Endodermal cell (in vitro differentiated cells): ENCODE measurements at regions not wholly inside any gene's neighbourhood (a gene's known extent, or its start where the extent isn't known, plus 50 kb on each side); places are given as distances from the start of the nearest gene placed in this dataset.

Experiments
- DNase-seq: peaks from one replicate; pipeline ENCODE4 v3.0.0-alpha.2; 2017
- H3K27ac ChIP-seq: 2 replicates; pipeline ENCODE4 v1.5.1; 2013; ENCODE audit warnings: mild to moderate bottlenecking, low read depth, low read length, moderate library complexity
- H3K27me3 ChIP-seq: 2 replicates; pipeline ENCODE4 v1.6.1; 2013; ENCODE audit warnings: mild to moderate bottlenecking, low read length, moderate library complexity; ENCODE audit not compliant: insufficient read depth, control insufficient read depth, poor library complexity, severe bottlenecking
- H3K36me3 ChIP-seq: 2 replicates; pipeline ENCODE4 v1.7.0; 2013; ENCODE audit warnings: mild to moderate bottlenecking, low read length, moderate library complexity; ENCODE audit not compliant: control insufficient read depth, insufficient read depth
- H3K4me1 ChIP-seq: one replicate; pipeline ENCODE4 v1.7.0; 2013; ENCODE audit warnings: low read length; ENCODE audit not compliant: control insufficient read depth, insufficient read depth
- H3K4me3 ChIP-seq: 2 replicates; pipeline ENCODE4 v1.5.1; 2013; ENCODE audit warnings: mild to moderate bottlenecking, low read length, moderate library complexity
- H3K9ac ChIP-seq: 2 replicates; pipeline ENCODE4 v1.6.1; 2013; ENCODE audit warnings: mild to moderate bottlenecking, low read length, moderate library complexity; ENCODE audit not compliant: poor library complexity, severe bottlenecking; ENCODE audit errors: extremely low read depth
- H3K9me3 ChIP-seq: 2 replicates; pipeline ENCODE4 v1.6.1; 2013; ENCODE audit warnings: mild to moderate bottlenecking, low read length, moderate library complexity; ENCODE audit not compliant: control insufficient read depth
- H3K27ac Mint-ChIP-seq: 2 replicates; pipeline ENCODE4 v1.8.0; 2020; ENCODE audit warnings: mixed read lengths
- H3K27me3 Mint-ChIP-seq: 2 replicates; pipeline ENCODE4 v1.8.0; 2021; ENCODE audit warnings: mild to moderate bottlenecking, mixed read lengths; ENCODE audit not compliant: insufficient read depth
- H3K36me3 Mint-ChIP-seq: 2 replicates; pipeline ENCODE4 v1.8.0; 2020; ENCODE audit warnings: low read depth, mixed read lengths
- H3K4me1 Mint-ChIP-seq: 2 replicates; pipeline ENCODE4 v1.8.0; 2020; ENCODE audit warnings: mixed read lengths
- H3K4me3 Mint-ChIP-seq: 2 replicates; pipeline ENCODE4 v1.8.0; 2020; ENCODE audit warnings: mild to moderate bottlenecking, moderate library complexity, mixed read lengths
- H3K9me3 Mint-ChIP-seq: 2 replicates; pipeline ENCODE4 v1.8.0; 2020; ENCODE audit warnings: mild to moderate bottlenecking, mixed read lengths
- WGBS, 2 experiments: methylation state at CpG; one replicate each; pipeline versions ENCODE4 v1.1.5 to v1.1.7; 2013; ENCODE audit warnings: missing lambda C conversion rate in 2 of 2, mixed read lengths in 1 of 2; ENCODE audit not compliant: insufficient coverage in 1 of 2, insufficient read length in 1 of 2; 5-methylcytosine and 5-hydroxymethylcytosine counted together
- TF ChIP-seq, protein P1 (sequence below): fragments of 200-600 bp; sonication (generic); conservative IDR thresholded peaks from 2 replicates; pipeline ENCODE4 v1.5.0; 2021; ENCODE audit warnings: antibody characterized with exemption, mild to moderate bottlenecking

DNA sequence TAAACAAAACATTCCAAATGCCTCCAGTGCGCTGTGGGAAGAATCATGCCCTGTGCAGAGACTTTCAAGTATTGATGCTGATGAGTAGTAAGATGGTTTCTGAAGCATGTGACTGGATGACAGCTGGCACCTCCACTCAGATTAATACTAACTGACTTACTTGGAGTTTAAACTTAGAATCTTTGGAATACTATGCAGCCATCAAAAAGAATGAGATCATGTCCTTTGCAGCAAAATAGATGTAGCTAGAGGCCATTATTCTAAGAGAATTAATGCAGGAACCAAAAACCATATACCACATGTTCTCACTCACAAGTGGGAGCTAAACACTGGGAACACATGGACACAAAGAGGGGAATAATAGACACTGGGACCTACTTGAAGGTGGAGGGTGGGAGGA lies 73.8 kb upstream of the CHCHD3 start:
- H3K9ac ChIP-seq, result no peak overlapping the region
- no peak overlapping the region for H3K4me3 ChIP-seq
- Mint-ChIP-seq H3K36me3 (no peaks in the 10 kb centered on the region), H3K4me1 (no peaks in the 10 kb centered on the region), H3K27me3 (no peaks in the 10 kb centered on the region), H3K27ac (no peak overlapping the region), H3K4me3 (no peak overlapping the region), H3K9me3 (peaks cover 4% of the 10 kb centered on the region)
- no peak for DNase-seq
- H3K36me3 ChIP-seq, result no peaks in the 10 kb centered on the region
- TF ChIP-seq, protein P1, sequence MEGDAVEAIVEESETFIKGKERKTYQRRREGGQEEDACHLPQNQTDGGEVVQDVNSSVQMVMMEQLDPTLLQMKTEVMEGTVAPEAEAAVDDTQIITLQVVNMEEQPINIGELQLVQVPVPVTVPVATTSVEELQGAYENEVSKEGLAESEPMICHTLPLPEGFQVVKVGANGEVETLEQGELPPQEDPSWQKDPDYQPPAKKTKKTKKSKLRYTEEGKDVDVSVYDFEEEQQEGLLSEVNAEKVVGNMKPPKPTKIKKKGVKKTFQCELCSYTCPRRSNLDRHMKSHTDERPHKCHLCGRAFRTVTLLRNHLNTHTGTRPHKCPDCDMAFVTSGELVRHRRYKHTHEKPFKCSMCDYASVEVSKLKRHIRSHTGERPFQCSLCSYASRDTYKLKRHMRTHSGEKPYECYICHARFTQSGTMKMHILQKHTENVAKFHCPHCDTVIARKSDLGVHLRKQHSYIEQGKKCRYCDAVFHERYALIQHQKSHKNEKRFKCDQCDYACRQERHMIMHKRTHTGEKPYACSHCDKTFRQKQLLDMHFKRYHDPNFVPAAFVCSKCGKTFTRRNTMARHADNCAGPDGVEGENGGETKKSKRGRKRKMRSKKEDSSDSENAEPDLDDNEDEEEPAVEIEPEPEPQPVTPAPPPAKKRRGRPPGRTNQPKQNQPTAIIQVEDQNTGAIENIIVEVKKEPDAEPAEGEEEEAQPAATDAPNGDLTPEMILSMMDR, result no peak
- no peaks in the 10 kb centered on the region for H3K4me1 ChIP-seq
- no peak overlapping the region for H3K27ac ChIP-seq
- no peaks in the 10 kb centered on the region for H3K27me3 ChIP-seq
- no peaks in the 10 kb centered on the region for H3K9me3 ChIP-seq
- WGBS, 2 experiments, result 94 to 100% methylated on average over 1 of the region's 1 CpG

DNA sequence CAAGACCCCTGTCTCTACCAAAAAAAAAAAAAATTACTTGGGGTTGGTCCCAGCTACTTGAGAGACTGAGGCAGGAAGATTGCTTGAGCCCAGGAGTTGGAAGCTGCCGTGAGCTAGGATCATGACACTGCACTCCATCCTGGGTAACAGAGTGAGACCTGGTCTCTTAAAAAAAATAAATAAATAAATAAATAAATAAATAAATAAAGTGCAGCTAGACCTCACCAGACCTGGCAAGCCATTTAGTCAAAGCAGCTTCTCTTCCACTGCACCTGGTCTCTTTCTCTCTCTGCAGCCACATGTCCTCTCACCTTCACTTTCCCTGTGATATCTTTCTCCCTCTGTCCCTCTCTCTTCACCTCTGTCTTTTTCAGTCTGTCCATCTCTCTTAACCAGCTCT lies 75.2 kb upstream of the CHCHD3 start:
- Mint-ChIP-seq H3K27ac (no peak overlapping the region), H3K4me1 (no peaks in the 10 kb centered on the region)

DNA sequence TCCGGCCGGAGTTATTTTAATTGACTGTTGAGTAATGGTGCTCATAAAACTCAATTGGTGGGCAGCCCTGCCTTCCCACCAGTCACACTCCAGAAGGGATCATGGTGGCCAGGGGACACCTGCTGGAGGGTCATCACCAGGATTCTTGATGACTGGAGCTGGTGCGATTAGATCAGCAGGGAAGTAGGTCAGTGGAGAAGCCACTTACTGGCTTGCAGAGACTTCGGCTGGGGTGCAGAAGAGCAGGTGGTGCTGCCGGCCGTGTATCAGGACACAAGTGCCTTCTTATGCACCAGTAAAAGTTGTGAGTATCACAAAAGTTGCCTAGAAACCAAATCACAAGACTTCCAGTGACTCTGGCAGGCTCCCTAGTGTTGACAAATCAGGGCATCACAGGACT lies 82.6 kb upstream of the CHCHD3 start:
- TF ChIP-seq, protein P1, result peak; percentile 52
- Histone ChIP-seq H3K27me3 (no peaks in the 10 kb centered on the region), H3K9ac (no peak overlapping the region), H3K9me3 (no peaks in the 10 kb centered on the region), H3K36me3 (no peaks in the 10 kb centered on the region), H3K4me3 (no peak overlapping the region), H3K4me1 (peaks cover 6% of the 10 kb centered on the region), H3K27ac (no peak overlapping the region)
- Mint-ChIP-seq H3K4me3 (no peak overlapping the region), H3K27me3 (no peaks in the 10 kb centered on the region), H3K27ac (no peak overlapping the region), H3K9me3 (no peaks in the 10 kb centered on the region), H3K4me1 (peaks cover 8% of the 10 kb centered on the region), H3K36me3 (no peaks in the 10 kb centered on the region)
- 89 to 100% methylated on average over 1 to 6 of the region's 6 CpGs for WGBS, 2 experiments
- peak; percentile 58 for DNase-seq

More for the DNA sequence above, 75.2 kb upstream of the CHCHD3 start:
- TF ChIP-seq, protein P1, result no peak
- no peaks in the 10 kb centered on the region for H3K36me3 ChIP-seq
- no peak overlapping the region for H3K27ac ChIP-seq
- no peak overlapping the region for H3K4me3 ChIP-seq
- Mint-ChIP-seq H3K4me3 (no peak overlapping the region), H3K36me3 (no peaks in the 10 kb centered on the region), H3K27me3 (no peaks in the 10 kb centered on the region), H3K9me3 (peaks cover 4% of the 10 kb centered on the region)
- no peak for DNase-seq
- no peaks in the 10 kb centered on the region for H3K9me3 ChIP-seq
- H3K4me1 ChIP-seq, result no peaks in the 10 kb centered on the region
- no peak overlapping the region for H3K9ac ChIP-seq
- 100% methylated on average over 1 of the region's 1 CpG; no CpG with 5 or more reads in 1 of the 2 experiments for WGBS, 2 experiments
- H3K27me3 ChIP-seq, result no peaks in the 10 kb centered on the region
